Endothelial cell of umbilical vein (primary cell): ENCODE measurements at regions not wholly inside any gene's neighbourhood (a gene's known extent, or its start where the extent isn't known, plus 50 kb on each side); places are given as distances from the start of the nearest gene placed in this dataset.

Source experiments
- BruUV-seq: library from RNA; stranded (reverse); fragments of 400-500 nt; replicated peaks from 2 replicates; lab custom pipeline; 2021; lab: Mats Ljungman, UMichigan
- CTCF ChIA-PET: fragments of 300-600, 350-600 bp; sonication (Branson Sonifier 250); formaldehyde crosslinking; loops from one replicate; lab custom pipeline; 2021; ENCODE audit warnings: antibody characterized with exemption, inconsistent platforms; lab: Charles Lee
- POLR2A ChIA-PET: fragments of 300-600, 350-600 bp; sonication (Branson Sonifier 250); formaldehyde crosslinking; loops from one replicate; lab custom pipeline; 2021; ENCODE audit warnings: antibody characterized with exemption, inconsistent platforms; lab: Charles Lee
- DNase-seq: peaks from one replicate; pipeline ENCODE4 v3.0.0-alpha.2; 2011; ENCODE audit warnings: low read depth, low spot score
- FAIRE-seq: peaks from 2 replicates; lab custom pipeline; 2011; peaks lifted over from hg19 to GRCh38; lab: Jason Lieb, UNC
- H2AFZ ChIP-seq: 2 replicates; pipeline ENCODE4 v1.6.0; 2012; ENCODE audit warnings: low read depth, low read length, control low read depth, inconsistent platforms
- H3K27ac ChIP-seq: 2 replicates; pipeline ENCODE4 v1.5.1; 2011; ENCODE audit warnings: low read depth, mild to moderate bottlenecking, control low read depth, low read length, moderate library complexity; ENCODE audit not compliant: insufficient read depth
- H3K27me3 ChIP-seq, 2 experiments: 2 replicates each; pipeline versions ENCODE4 v1.6.0 to v1.6.1; 2011; ENCODE audit warnings: low read length in 2 of 2, mixed read lengths in 1 of 2; ENCODE audit not compliant: control insufficient read depth in 2 of 2, insufficient read depth in 2 of 2
- H3K36me3 ChIP-seq, 2 experiments: 2 replicates in 1 of 2; 3 replicates in 1 of 2; pipeline ENCODE4 v1.5.1; 2011; ENCODE audit warnings: low read length in 2 of 2, mild to moderate bottlenecking in 1 of 2, moderate library complexity in 1 of 2; ENCODE audit not compliant: control insufficient read depth in 2 of 2, insufficient read depth in 2 of 2; ENCODE audit errors: extremely low read depth in 1 of 2
- H3K4me1 ChIP-seq: 3 replicates; pipeline ENCODE4 v1.5.1; 2011; ENCODE audit warnings: mild to moderate bottlenecking, low read length; ENCODE audit not compliant: control insufficient read depth, insufficient read depth; ENCODE audit errors: extremely low read depth
- H3K4me2 ChIP-seq: 2 replicates; pipeline ENCODE4 v1.6.1; 2011; ENCODE audit warnings: low read length, control low read depth, mixed read lengths; ENCODE audit not compliant: insufficient read depth
- H3K4me3 ChIP-seq, 3 experiments: fragments of 200-600 bp in 1 of 3; sonication (generic), shearing (Covaris generic) in 1 of 3; replicated peaks in 1 of 3; 2 replicates each; pipeline ENCODE4 v1.5.1; 2011 to 2016; ENCODE audit warnings: control low read depth in 3 of 3, low read length in 3 of 3, mild to moderate bottlenecking in 2 of 3, inconsistent platforms in 1 of 3, low read depth in 1 of 3, moderate library complexity in 1 of 3; ENCODE audit not compliant: insufficient read depth in 1 of 3
- H3K79me2 ChIP-seq: 2 replicates; pipeline ENCODE4 v1.6.0; 2012; ENCODE audit warnings: low read length, inconsistent platforms; ENCODE audit not compliant: control insufficient read depth, insufficient read depth
- H3K9ac ChIP-seq: replicated peaks from 2 replicates; pipeline ENCODE3; 2011; ENCODE audit warnings: low read length, control low read depth; ENCODE audit not compliant: insufficient read depth; ENCODE audit errors: extremely low read depth
- H3K9me1 ChIP-seq: replicated peaks from 3 replicates; pipeline ENCODE4 v1.6.0; 2011; ENCODE audit warnings: mild to moderate bottlenecking, low read length; ENCODE audit not compliant: control insufficient read depth, insufficient read depth; ENCODE audit errors: extremely low read depth
- H3K9me3 ChIP-seq: replicated peaks from 2 replicates; pipeline ENCODE4 v1.5.1; 2012; ENCODE audit warnings: low read length, inconsistent platforms; ENCODE audit not compliant: control insufficient read depth, insufficient read depth
- H4K20me1 ChIP-seq: replicated peaks from 2 replicates; pipeline ENCODE3; 2011; ENCODE audit warnings: mild to moderate bottlenecking, low read length; ENCODE audit not compliant: control insufficient read depth, insufficient read depth; ENCODE audit errors: extremely low read depth
- EZH2 ChIP-seq: IDR thresholded peaks from 2 replicates; pipeline ENCODE4 v1.6.1; 2012; ENCODE audit warnings: borderline replicate concordance, low read depth, mild to moderate bottlenecking, moderate library complexity, low read length, inconsistent platforms; ENCODE audit not compliant: severe bottlenecking
- FOS ChIP-seq: IDR thresholded peaks from 2 replicates; pipeline ENCODE4 v1.6.1; 2011; ENCODE audit warnings: mild to moderate bottlenecking, low read length, moderate library complexity, borderline replicate concordance; ENCODE audit not compliant: insufficient read depth
- GATA2 ChIP-seq: IDR thresholded peaks from 2 replicates; pipeline ENCODE4 v1.7.0; 2011; ENCODE audit warnings: low read depth, mild to moderate bottlenecking, moderate library complexity, mixed read lengths, low read length; ENCODE audit not compliant: insufficient read length, insufficient read depth
- JUN ChIP-seq: IDR thresholded peaks from 2 replicates; pipeline ENCODE4 v1.6.1; 2011; ENCODE audit warnings: borderline replicate concordance, low read depth; ENCODE audit not compliant: insufficient read length, insufficient read depth
- MYC ChIP-seq: IDR thresholded peaks from one replicate; pipeline ENCODE4 v1.6.1; 2011; ENCODE audit warnings: mild to moderate bottlenecking, low read depth, low read length
- POLR2A ChIP-seq: IDR thresholded peaks from 2 replicates; pipeline ENCODE4 v1.6.1; 2012; ENCODE audit warnings: low read depth, mild to moderate bottlenecking, control low read depth, low read length
- POLR2AphosphoS5 ChIP-seq: IDR thresholded peaks from 2 replicates; pipeline ENCODE4 v1.6.1; 2012; ENCODE audit warnings: low read depth, mild to moderate bottlenecking, control low read depth, low read length, moderate library complexity; ENCODE audit not compliant: insufficient read depth
- dilution Hi-C: fragments of 300-500 bp; cut with MboI; formaldehyde crosslinking; loops from one replicate; pipeline ENCODE4 v1.15.0; 2019; ENCODE audit warnings: low sequenced_read_pairs; ENCODE audit not compliant: extremely low pct_ligation_motif_present
- intact Hi-C: fragments of 100-400 bp; cut with micrococcal nuclease; formaldehyde crosslinking; loops from one replicate; pipeline ENCODE4 v1.10.0; 2022
- TF ChIP-seq, protein P1 (sequence below), 2 donors: IDR thresholded peaks; 1 replicate in 1 of 2; 2 replicates in 1 of 2; pipeline ENCODE4 v1.5.1; 2011; ENCODE audit warnings: low read length in 2 of 2, mild to moderate bottlenecking in 2 of 2, moderate library complexity in 2 of 2, control low read depth in 1 of 2, inconsistent platforms in 1 of 2, low read depth in 1 of 2; ENCODE audit not compliant: insufficient read depth in 1 of 2; ENCODE audit errors: extremely low read depth in 1 of 2
- TF ChIP-seq, protein P2 (sequence below): IDR thresholded peaks from 2 replicates; pipeline ENCODE4 v1.6.1; 2011; ENCODE audit not compliant: insufficient read depth, insufficient read length

- dilution Hi-C loops: no loop called here
These were observed 248.6 kb upstream of the NR4A3 start for GRCh38 chr9:99573085-99573484.

GRCh38 chr9:99573886-99574285 is 247.8 kb upstream of the NR4A3 start:
- Histone ChIP-seq H3K9me1 (no peaks in the 10 kb centered on the region), H3K27ac (no peak overlapping the region), H3K79me2 (no peaks in the 10 kb centered on the region), H3K9ac (no peak overlapping the region), H3K9me3 (no peaks in the 10 kb centered on the region), H4K20me1 (no peaks in the 10 kb centered on the region), H3K4me2 (no peak overlapping the region), H3K27me3 (no peaks in the 10 kb centered on the region), H2AFZ (no peak overlapping the region), H3K4me1 (no peaks in the 10 kb centered on the region), H3K4me3 (no peak overlapping the region), H3K36me3 (no peaks in the 10 kb centered on the region)
- FAIRE-seq (no peak), DNase-seq (no peak)
- dilution Hi-C loops (no loop called here), intact Hi-C loops (no loop called here)
- POLR2A ChIA-PET: no interaction called here
- CTCF ChIA-PET: no interaction called here
- TF ChIP-seq JUN: no peak
- no peak for TF ChIP-seq POLR2AphosphoS5
- TF ChIP-seq FOS: no peak
- TF ChIP-seq EZH2: no peak
- no peak for TF ChIP-seq GATA2
- TF ChIP-seq, protein P1, sequence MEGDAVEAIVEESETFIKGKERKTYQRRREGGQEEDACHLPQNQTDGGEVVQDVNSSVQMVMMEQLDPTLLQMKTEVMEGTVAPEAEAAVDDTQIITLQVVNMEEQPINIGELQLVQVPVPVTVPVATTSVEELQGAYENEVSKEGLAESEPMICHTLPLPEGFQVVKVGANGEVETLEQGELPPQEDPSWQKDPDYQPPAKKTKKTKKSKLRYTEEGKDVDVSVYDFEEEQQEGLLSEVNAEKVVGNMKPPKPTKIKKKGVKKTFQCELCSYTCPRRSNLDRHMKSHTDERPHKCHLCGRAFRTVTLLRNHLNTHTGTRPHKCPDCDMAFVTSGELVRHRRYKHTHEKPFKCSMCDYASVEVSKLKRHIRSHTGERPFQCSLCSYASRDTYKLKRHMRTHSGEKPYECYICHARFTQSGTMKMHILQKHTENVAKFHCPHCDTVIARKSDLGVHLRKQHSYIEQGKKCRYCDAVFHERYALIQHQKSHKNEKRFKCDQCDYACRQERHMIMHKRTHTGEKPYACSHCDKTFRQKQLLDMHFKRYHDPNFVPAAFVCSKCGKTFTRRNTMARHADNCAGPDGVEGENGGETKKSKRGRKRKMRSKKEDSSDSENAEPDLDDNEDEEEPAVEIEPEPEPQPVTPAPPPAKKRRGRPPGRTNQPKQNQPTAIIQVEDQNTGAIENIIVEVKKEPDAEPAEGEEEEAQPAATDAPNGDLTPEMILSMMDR (IDR thresholded peaks at IDR 0.05; ENCODE audit: extremely low read depth in 1 of 2, insufficient read depth in 1 of 2, low read depth in 1 of 2, low read length in 2 of 2): no peak
- no peak for TF ChIP-seq MYC
- TF ChIP-seq, protein P2, sequence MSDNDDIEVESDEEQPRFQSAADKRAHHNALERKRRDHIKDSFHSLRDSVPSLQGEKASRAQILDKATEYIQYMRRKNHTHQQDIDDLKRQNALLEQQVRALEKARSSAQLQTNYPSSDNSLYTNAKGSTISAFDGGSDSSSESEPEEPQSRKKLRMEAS: no peak
- TF ChIP-seq POLR2A: no peak
- no TSS peak for BruUV-seq

More at GRCh38 chr9:99573085-99573484, 248.6 kb upstream of the NR4A3 start:
- Histone ChIP-seq H4K20me1 (no peaks in the 10 kb centered on the region), H2AFZ (no peak overlapping the region), H3K9ac (no peak overlapping the region), H3K27me3 (no peaks in the 10 kb centered on the region), H3K36me3 (no peaks in the 10 kb centered on the region), H3K4me1 (no peaks in the 10 kb centered on the region), H3K79me2 (no peaks in the 10 kb centered on the region), H3K4me2 (no peak overlapping the region), H3K9me1 (no peaks in the 10 kb centered on the region), H3K27ac (no peak overlapping the region), H3K4me3 (no peak overlapping the region), H3K9me3 (no peaks in the 10 kb centered on the region)
- BruUV-seq: no TSS peak
- intact Hi-C loops: no loop called here
- ChIA-PET POLR2A (no interaction called here), CTCF (no interaction called here)
- DNase-seq (no peak), FAIRE-seq (no peak)
- TF ChIP-seq, protein P1 (IDR thresholded peaks at IDR 0.05; ENCODE audit: extremely low read depth in 1 of 2, insufficient read depth in 1 of 2, low read depth in 1 of 2, low read length in 2 of 2): no peak
- no peak for TF ChIP-seq FOS
- TF ChIP-seq MYC: no peak
- TF ChIP-seq POLR2A: no peak
- TF ChIP-seq EZH2: no peak
- TF ChIP-seq, protein P2: no peak
- no peak for TF ChIP-seq POLR2AphosphoS5
